ENCODE measurements at regions not wholly inside any gene's neighbourhood (a gene's known extent, or its start where the extent isn't known, plus 50 kb on each side); places are given as distances from the start of the nearest gene placed in this dataset.
A peak's percentile ranks its signal among the peaks of the same experiment; 100 is the strongest.

DNA sequence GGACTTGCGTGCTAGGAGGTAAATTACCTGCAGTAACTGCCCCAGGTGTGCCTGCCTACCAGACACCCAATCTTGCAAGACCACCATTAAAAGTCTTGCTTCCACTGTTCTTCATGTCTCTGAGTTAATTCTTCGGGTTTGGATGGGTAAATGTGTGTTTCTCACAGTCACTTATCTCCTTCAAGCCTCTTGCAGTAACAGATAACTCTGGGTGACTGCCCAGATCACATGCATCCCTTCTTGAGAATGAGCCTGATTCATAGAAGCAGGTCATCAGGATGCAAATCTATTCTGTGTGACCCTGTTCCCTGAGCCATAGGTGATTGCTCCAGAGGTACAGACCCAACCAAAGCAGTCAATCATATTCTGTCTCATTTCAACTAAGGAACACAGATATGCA, 194.6 kb downstream of the METTL4 start:
- 95 to 96% methylated on average over 2 of the region's 2 CpGs for WGBS, 2 experiments

DNA sequence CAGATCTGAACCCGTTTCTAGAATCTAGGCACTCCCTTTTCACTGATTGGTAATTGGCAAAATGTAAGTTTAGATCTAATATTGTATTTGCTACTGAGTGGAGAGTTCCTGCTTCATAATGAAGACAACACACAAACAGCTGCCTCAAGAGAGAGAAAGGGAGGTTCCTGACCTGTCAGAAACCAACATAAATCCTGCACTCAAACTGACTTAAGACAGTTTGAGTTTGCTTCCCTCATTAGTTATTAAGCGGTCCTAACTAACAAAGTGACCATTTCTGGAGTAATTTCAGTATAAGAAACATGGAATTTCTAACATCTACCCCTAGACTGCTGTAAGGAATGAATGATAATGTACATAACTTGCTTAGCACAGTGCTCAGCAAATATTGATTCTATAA, 191.2 kb downstream of the METTL4 start:
- Histone ChIP-seq H3K9me3 (ENCODE audit: control insufficient read depth, low read length) (no peaks in the 10 kb centered on the region), H3K4me3 (ENCODE audit: insufficient read depth, low read depth, low read length) (no peak overlapping the region), H3K27me3 (ENCODE audit: control insufficient read depth, insufficient read depth, low read length, poor library complexity, severe bottlenecking) (no peaks in the 10 kb centered on the region), H3K27ac (ENCODE audit: insufficient read depth, low read depth, low read length, poor library complexity, severe bottlenecking) (no peak overlapping the region), H3K36me3 (ENCODE audit: control insufficient read depth, insufficient read depth, low read length) (no peaks in the 10 kb centered on the region), H3K4me1 (ENCODE audit: control insufficient read depth, insufficient read depth, low read length) (peaks cover 5% of the 10 kb centered on the region)
- 95 to 100% methylated on average over 1 to 2 of the region's 2 CpGs for WGBS, 2 experiments

More for the DNA sequence above, 194.6 kb downstream of the METTL4 start:
- H3K4me1 ChIP-seq (ENCODE audit: control insufficient read depth, insufficient read depth, low read length), result no peaks in the 10 kb centered on the region
- H3K27ac ChIP-seq (ENCODE audit: insufficient read depth, low read depth, low read length, poor library complexity, severe bottlenecking), result no peak overlapping the region
- no peaks in the 10 kb centered on the region for H3K9me3 ChIP-seq (ENCODE audit: control insufficient read depth, low read length)
- H3K36me3 ChIP-seq (ENCODE audit: control insufficient read depth, insufficient read depth, low read length), result no peaks in the 10 kb centered on the region
- no peaks in the 10 kb centered on the region for H3K27me3 ChIP-seq (ENCODE audit: control insufficient read depth, insufficient read depth, low read length, poor library complexity, severe bottlenecking)
- H3K4me3 ChIP-seq (ENCODE audit: insufficient read depth, low read depth, low read length), result no peak overlapping the region

DNA sequence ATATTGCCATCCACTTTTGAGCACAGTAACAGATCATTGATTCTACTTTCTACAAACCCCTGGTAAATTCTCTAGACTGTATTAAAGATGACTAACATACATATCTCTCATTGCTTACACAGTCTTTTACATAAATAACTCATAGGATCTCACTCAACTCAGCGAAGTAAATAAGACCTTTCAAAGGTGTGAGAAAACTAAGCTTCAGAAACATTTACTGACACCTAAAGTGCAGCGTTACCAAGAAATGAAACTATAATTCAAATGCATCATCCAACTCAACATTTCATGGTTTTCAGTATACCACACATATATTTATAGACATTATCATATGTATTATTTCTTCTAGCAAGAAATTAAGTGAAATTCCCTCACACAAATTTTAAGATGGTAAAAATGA, 189.8 kb downstream of the METTL4 start:
- no peaks in the 10 kb centered on the region for H3K36me3 ChIP-seq (ENCODE audit: control insufficient read depth, insufficient read depth, low read length)
- no peaks in the 10 kb centered on the region for H3K9me3 ChIP-seq (ENCODE audit: control insufficient read depth, low read length)
- H3K27me3 ChIP-seq (ENCODE audit: control insufficient read depth, insufficient read depth, low read length, poor library complexity, severe bottlenecking), result no peaks in the 10 kb centered on the region
- peaks cover 5% of the 10 kb centered on the region for H3K4me1 ChIP-seq (ENCODE audit: control insufficient read depth, insufficient read depth, low read length)
- WGBS, 2 experiments, result 92 to 98% methylated on average over 2 of the region's 2 CpGs
- no peak overlapping the region for H3K4me3 ChIP-seq (ENCODE audit: insufficient read depth, low read depth, low read length)
- H3K27ac ChIP-seq (ENCODE audit: insufficient read depth, low read depth, low read length, poor library complexity, severe bottlenecking), result no peak overlapping the region

DNA sequence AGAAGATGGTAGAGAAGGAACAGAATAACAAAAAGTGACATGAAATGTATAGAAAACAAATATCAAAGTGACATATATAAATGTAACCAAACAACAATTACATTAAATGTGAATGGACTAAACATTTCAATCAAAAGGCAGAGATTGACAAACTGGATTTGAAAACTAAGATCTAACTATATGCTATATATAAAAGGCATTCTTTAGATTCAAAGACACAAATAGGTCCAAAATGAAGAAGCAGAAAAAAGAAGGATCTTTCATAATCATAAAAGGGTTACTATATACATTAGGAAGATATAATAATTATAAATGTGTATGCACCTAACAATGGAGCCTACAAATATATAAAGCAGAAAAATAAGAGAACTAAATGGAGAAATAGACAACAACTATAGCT, 183.7 kb downstream of the METTL4 start:
- Histone ChIP-seq H3K27ac (ENCODE audit: insufficient read depth, low read depth, low read length, poor library complexity, severe bottlenecking) (no peak overlapping the region), H3K9me3 (ENCODE audit: control insufficient read depth, low read length) (peaks cover 2% of the 10 kb centered on the region), H3K4me3 (ENCODE audit: insufficient read depth, low read depth, low read length) (no peak overlapping the region), H3K27me3 (ENCODE audit: control insufficient read depth, insufficient read depth, low read length, poor library complexity, severe bottlenecking) (no peaks in the 10 kb centered on the region), H3K36me3 (ENCODE audit: control insufficient read depth, insufficient read depth, low read length) (no peaks in the 10 kb centered on the region), H3K4me1 (ENCODE audit: control insufficient read depth, insufficient read depth, low read length) (no peaks in the 10 kb centered on the region)

DNA sequence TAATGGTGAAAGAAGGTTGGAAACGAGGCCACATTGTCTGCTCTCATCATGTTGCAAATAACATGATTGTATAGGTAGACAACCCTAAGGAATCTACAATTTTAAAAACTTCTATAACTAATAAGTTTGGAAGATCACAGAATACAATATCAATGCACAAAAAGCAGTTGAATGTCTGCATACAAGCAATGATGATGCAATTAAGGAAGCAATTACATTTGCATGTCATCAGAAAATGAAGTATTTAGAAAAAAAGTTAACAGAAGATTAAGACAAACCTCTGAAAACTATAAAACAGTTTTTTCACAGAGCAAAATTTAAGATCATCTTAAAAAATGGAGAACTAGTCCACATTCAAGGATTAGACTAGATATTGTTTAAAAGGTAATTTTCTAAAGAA, 181.1 kb downstream of the METTL4 start:
- H3K27me3 ChIP-seq (ENCODE audit: control insufficient read depth, insufficient read depth, low read length, poor library complexity, severe bottlenecking), result no peaks in the 10 kb centered on the region
- H3K9me3 ChIP-seq (ENCODE audit: control insufficient read depth, low read length), result peaks cover 2% of the 10 kb centered on the region
- no peak overlapping the region for H3K4me3 ChIP-seq (ENCODE audit: insufficient read depth, low read depth, low read length)
- no peak overlapping the region for H3K27ac ChIP-seq (ENCODE audit: insufficient read depth, low read depth, low read length, poor library complexity, severe bottlenecking)
- 80% methylated on average over 1 of the region's 1 CpG; no CpG with 5 or more reads in 1 of the 2 experiments for WGBS, 2 experiments
- H3K36me3 ChIP-seq (ENCODE audit: control insufficient read depth, insufficient read depth, low read length), result no peaks in the 10 kb centered on the region
- H3K4me1 ChIP-seq (ENCODE audit: control insufficient read depth, insufficient read depth, low read length), result peaks cover 10% of the 10 kb centered on the region

DNA sequence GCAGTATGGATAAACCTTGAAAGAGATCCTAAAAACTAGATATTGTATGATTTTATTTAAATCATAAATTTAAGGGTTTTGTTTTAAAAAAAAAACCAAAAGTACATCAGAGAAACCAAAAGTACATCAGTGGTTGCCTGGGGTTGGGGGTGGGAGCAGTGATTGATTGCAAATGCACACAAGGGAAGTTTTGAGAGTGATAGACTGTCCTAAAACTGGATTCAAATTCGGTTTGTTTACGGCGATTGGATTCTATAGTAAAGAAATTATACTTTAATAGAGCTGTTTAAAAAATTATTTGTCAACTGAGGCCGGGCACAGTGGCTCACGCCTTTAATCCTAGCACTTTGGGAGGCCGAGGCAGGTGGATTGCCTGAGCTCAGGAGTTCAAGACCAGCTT, 179.8 kb downstream of the METTL4 start:
- peaks cover 14% of the 10 kb centered on the region for H3K4me1 ChIP-seq (ENCODE audit: control insufficient read depth, insufficient read depth, low read length)
- no peaks in the 10 kb centered on the region for H3K27me3 ChIP-seq (ENCODE audit: control insufficient read depth, insufficient read depth, low read length, poor library complexity, severe bottlenecking)
- peaks cover 2% of the 10 kb centered on the region for H3K9me3 ChIP-seq (ENCODE audit: control insufficient read depth, low read length)
- no peak overlapping the region for H3K4me3 ChIP-seq (ENCODE audit: insufficient read depth, low read depth, low read length)
- no peak overlapping the region for H3K27ac ChIP-seq (ENCODE audit: insufficient read depth, low read depth, low read length, poor library complexity, severe bottlenecking)
- H3K36me3 ChIP-seq (ENCODE audit: control insufficient read depth, insufficient read depth, low read length), result no peaks in the 10 kb centered on the region
- 90% methylated on average over 6 of the region's 6 CpGs for WGBS, 2 experiments

DNA sequence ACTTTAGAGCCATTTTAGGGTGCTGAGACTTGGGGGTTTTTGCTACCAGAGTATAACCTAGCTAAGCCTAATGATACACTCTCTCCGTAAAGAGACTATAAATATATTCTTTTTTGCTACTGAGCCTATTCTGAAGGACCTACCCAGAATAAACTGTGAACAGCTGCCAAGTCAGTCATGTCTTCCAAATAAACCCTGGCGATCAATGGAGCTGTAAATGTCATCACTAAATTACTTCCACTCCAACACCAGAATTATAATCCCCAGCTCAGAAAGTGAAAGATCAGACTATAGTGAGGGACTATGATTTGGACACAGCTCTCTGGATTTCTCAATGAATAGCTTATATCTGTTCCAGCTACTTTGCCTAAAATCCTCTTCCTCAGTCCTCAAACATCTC, 178.9 kb downstream of the METTL4 start:
- WGBS, 2 experiments, result 91 to 100% methylated on average over 2 of the region's 2 CpGs
- H3K27ac ChIP-seq (ENCODE audit: insufficient read depth, low read depth, low read length, poor library complexity, severe bottlenecking), result no peak overlapping the region
- peaks cover 1% of the 10 kb centered on the region for H3K9me3 ChIP-seq (ENCODE audit: control insufficient read depth, low read length)
- peaks cover 14% of the 10 kb centered on the region for H3K4me1 ChIP-seq (ENCODE audit: control insufficient read depth, insufficient read depth, low read length)
- no peak overlapping the region for H3K4me3 ChIP-seq (ENCODE audit: insufficient read depth, low read depth, low read length)
- H3K36me3 ChIP-seq (ENCODE audit: control insufficient read depth, insufficient read depth, low read length), result no peaks in the 10 kb centered on the region
- no peaks in the 10 kb centered on the region for H3K27me3 ChIP-seq (ENCODE audit: control insufficient read depth, insufficient read depth, low read length, poor library complexity, severe bottlenecking)

DNA sequence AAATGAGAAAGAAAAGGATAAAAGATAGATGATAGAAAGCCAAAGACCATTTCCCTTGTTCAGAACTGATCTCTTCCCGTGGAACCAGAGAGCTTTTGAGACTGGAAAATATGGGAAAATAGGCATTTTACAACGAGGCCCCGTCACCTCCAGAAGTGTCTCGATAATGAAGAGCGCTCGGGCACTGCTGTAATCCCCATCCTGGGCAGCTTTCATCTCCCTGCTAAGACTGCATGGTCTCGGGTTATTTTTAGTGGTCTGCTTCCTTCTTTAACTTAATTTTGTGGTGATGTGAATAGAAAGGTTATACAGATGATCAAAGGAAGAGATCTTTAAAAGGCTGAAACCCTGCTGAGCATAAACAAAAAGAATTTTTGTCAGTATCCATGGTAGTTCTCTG, 176.6 kb downstream of the METTL4 start:
- Histone ChIP-seq H3K36me3 (ENCODE audit: control insufficient read depth, insufficient read depth, low read length) (no peaks in the 10 kb centered on the region), H3K27me3 (ENCODE audit: control insufficient read depth, insufficient read depth, low read length, poor library complexity, severe bottlenecking) (no peaks in the 10 kb centered on the region), H3K9me3 (ENCODE audit: control insufficient read depth, low read length) (no peaks in the 10 kb centered on the region), H3K4me3 (ENCODE audit: insufficient read depth, low read depth, low read length) (no peak overlapping the region), H3K4me1 (ENCODE audit: control insufficient read depth, insufficient read depth, low read length) (peaks cover 14% of the 10 kb centered on the region), H3K27ac (ENCODE audit: insufficient read depth, low read depth, low read length, poor library complexity, severe bottlenecking) (peak overlapping the region; percentile 46)
- 78 to 86% methylated on average over 7 of the region's 7 CpGs for WGBS, 2 experiments

DNA sequence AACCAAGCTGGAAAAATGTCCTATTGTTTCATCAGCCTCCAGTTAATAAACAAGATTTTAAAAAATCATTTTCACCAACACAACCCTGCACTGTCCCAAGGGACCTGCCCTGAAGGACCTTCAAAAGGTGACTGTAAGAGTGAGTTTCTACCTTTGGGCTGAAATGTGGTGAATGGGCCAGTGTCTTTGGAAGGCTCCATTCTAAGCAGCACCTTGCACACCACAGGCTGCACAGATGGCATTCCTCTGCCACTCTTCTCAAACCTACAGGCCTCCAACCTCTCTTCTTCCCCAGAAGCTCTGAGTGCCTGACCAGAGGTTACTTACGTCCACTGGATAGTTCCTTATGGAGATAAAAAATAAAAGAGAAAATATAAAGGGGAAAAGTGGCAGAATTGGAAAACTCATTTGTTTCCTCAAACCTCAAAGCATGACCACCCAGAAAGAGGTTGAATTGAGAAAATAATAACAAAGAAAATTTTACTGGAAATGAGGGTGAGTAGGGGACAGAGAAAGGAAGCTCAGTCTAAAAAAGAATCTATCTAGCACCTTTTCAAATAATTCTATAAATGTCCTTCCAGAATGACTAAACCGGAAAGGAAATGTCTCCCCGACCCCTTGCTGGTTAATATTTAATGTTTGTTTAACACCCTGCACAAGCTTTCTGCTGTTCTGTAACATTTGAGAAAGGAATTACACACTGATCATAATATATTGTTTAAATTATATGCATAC, 175.7 kb downstream of the METTL4 start:
- no peak overlapping the region for H3K4me3 ChIP-seq (ENCODE audit: insufficient read depth, low read depth, low read length)
- H3K36me3 ChIP-seq (ENCODE audit: control insufficient read depth, insufficient read depth, low read length), result no peaks in the 10 kb centered on the region
- WGBS, 2 experiments, result 94% methylated on average over 2 of the region's 3 CpGs; no CpG with 5 or more reads in 1 of the 2 experiments
- H3K27me3 ChIP-seq (ENCODE audit: control insufficient read depth, insufficient read depth, low read length, poor library complexity, severe bottlenecking), result no peaks in the 10 kb centered on the region
- H3K27ac ChIP-seq (ENCODE audit: insufficient read depth, low read depth, low read length, poor library complexity, severe bottlenecking), result no peak overlapping the region
- peaks cover 14% of the 10 kb centered on the region for H3K4me1 ChIP-seq (ENCODE audit: control insufficient read depth, insufficient read depth, low read length)
- no peaks in the 10 kb centered on the region for H3K9me3 ChIP-seq (ENCODE audit: control insufficient read depth, low read length)

DNA sequence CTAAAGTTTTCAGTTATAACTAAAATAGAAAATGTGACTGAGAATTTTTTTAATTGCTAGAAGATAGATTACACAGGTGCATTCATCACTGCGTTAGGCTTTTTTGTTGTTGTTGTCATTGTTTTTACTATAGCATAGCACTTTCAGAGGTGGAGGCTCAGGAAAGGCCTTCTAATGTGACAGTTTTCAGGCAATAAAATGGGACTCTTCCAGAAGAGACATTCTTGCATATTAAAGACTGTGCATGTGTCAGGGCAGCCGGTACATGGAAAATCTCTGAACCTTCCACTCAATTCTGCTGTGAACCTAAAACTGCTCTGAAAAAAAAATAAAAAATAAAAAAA, 175.2 kb downstream of the METTL4 start:
- H3K4me1 ChIP-seq (ENCODE audit: control insufficient read depth, insufficient read depth, low read length), result peaks cover 14% of the 10 kb centered on the region
- no peak overlapping the region for H3K27ac ChIP-seq (ENCODE audit: insufficient read depth, low read depth, low read length, poor library complexity, severe bottlenecking)
- H3K36me3 ChIP-seq (ENCODE audit: control insufficient read depth, insufficient read depth, low read length), result no peaks in the 10 kb centered on the region
- H3K4me3 ChIP-seq (ENCODE audit: insufficient read depth, low read depth, low read length), result no peak overlapping the region
- 86 to 94% methylated on average over 1 to 2 of the region's 2 CpGs for WGBS, 2 experiments
- no peaks in the 10 kb centered on the region for H3K9me3 ChIP-seq (ENCODE audit: control insufficient read depth, low read length)
- H3K27me3 ChIP-seq (ENCODE audit: control insufficient read depth, insufficient read depth, low read length, poor library complexity, severe bottlenecking), result no peaks in the 10 kb centered on the region
